ENCODE measurements at regions not wholly inside any gene's neighbourhood (a gene's known extent, or its start where the extent isn't known, plus 50 kb on each side); places are given as distances from the start of the nearest gene placed in this dataset.
"Not testable (repeated sequence)": the region's sequence is repeated elsewhere in the genome, so short reads cannot be mapped to it uniquely, and the experiment has no call there.

DNA sequence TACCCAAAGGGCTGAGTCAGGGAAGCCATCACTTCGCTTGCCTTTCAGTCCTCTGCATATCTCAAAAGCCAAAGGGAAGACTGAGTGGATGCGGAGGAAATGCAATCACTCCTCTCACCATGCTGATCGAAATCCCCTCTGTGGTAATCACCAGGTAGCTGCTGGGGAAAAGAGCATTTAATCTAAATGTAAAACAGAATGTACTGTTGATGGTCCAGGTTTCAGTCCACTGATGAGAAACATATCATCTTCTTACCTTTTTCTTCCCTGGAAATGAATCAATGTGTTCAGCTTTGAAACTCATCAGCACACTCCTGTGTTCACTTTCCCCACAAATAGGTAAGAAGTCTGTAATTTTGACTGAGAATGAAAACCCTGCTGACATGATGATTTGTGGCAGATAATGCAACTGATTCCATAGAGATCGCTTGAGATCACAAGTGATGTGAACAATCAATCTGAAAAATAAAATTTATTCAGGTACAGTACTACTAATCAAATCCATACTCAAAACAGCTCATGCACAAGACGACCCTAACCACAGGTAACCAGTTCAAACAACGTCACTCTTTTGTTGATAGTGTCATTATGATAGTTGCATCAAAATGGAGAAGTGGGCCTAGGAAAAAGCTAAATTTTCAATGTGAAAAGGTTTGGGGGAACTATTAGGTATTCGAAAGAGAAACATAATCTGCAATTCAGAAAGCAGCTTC is 454.0 kb upstream of the RGMB start:
- 81 to 82% methylated on average over 7 of the region's 7 CpGs for WGBS, 2 donors

DNA sequence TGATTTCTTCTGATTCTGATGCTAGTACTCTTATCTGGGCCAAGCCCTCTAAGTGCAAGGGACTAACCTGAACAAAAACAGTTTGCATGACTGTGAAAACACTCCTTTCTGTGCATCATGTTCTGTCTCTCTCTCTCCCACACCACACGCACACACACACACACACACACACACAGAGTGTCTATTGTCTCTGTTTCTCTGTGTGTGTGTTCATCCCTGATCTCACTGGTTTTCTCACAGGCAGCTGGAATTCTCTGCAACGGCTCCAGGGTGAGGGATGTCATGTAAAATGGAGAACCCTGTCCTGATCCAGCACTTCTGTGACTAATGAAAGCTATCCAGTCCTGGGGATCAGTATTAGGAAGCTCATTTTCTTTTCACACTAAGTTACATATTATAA is 453.1 kb upstream of the RGMB start:
- DNase-seq: no peak
- TF ChIP-seq, protein P1, sequence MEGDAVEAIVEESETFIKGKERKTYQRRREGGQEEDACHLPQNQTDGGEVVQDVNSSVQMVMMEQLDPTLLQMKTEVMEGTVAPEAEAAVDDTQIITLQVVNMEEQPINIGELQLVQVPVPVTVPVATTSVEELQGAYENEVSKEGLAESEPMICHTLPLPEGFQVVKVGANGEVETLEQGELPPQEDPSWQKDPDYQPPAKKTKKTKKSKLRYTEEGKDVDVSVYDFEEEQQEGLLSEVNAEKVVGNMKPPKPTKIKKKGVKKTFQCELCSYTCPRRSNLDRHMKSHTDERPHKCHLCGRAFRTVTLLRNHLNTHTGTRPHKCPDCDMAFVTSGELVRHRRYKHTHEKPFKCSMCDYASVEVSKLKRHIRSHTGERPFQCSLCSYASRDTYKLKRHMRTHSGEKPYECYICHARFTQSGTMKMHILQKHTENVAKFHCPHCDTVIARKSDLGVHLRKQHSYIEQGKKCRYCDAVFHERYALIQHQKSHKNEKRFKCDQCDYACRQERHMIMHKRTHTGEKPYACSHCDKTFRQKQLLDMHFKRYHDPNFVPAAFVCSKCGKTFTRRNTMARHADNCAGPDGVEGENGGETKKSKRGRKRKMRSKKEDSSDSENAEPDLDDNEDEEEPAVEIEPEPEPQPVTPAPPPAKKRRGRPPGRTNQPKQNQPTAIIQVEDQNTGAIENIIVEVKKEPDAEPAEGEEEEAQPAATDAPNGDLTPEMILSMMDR (IDR thresholded peaks at IDR 0.05): no peak
- WGBS, 2 donors: 48 to 51% methylated on average over 2 of the region's 2 CpGs

More for the DNA sequence above, 454.0 kb upstream of the RGMB start:
- Histone ChIP-seq H3K27me3 (no peaks in the 10 kb centered on the region), H3K4me3 (no peak overlapping the region), H3K27ac (no peak overlapping the region), H3K36me3 (no peaks in the 10 kb centered on the region), H3K9me3 (no peaks in the 10 kb centered on the region), H3K4me1 (no peaks in the 10 kb centered on the region)
- intact Hi-C loops (cut with DNase I): no loop called here
- TF ChIP-seq, protein P1 (IDR thresholded peaks at IDR 0.05): no peak
- ATAC-seq (no peak), DNase-seq (no peak)

GRCh38 chr5:98321361-98321760 is 452.1 kb upstream of the RGMB start:
- TF ChIP-seq, protein P1 (IDR thresholded peaks at IDR 0.05): no peak
- intact Hi-C loops (cut with DNase I): no loop called here
- Histone ChIP-seq H3K9me3 (no peaks in the 10 kb centered on the region), H3K4me3 (no peak overlapping the region), H3K27me3 (no peaks in the 10 kb centered on the region), H3K27ac (no peak overlapping the region), H3K36me3 (no peaks in the 10 kb centered on the region), H3K4me1 (no peaks in the 10 kb centered on the region)
- DNase-seq: peak in 1 of 2 donors; percentile 9
- no peak for ATAC-seq
- WGBS, 2 donors: 72% methylated on average over 3 of the region's 3 CpGs

More for the DNA sequence above, 453.1 kb upstream of the RGMB start:
- Histone ChIP-seq H3K9me3 (no peaks in the 10 kb centered on the region), H3K4me1 (no peaks in the 10 kb centered on the region), H3K27me3 (no peaks in the 10 kb centered on the region), H3K4me3 (no peak overlapping the region), H3K27ac (no peak overlapping the region), H3K36me3 (no peaks in the 10 kb centered on the region)
- ATAC-seq: no peak
- intact Hi-C loops (cut with DNase I): no loop called here

- 53 to 55% methylated on average over 3 of the region's 3 CpGs for WGBS, 2 donors
- ATAC-seq; H3K9me3 ChIP-seq; H3K36me3 ChIP-seq; H3K27ac ChIP-seq; DNase-seq; intact Hi-C loops (cut with DNase I); H3K4me3 ChIP-seq; H3K27me3 ChIP-seq; H3K4me1 ChIP-seq: not testable (repeated sequence)
These were observed 448.3 kb upstream of the RGMB start for GRCh38 chr5:98325187-98325586.

- Histone ChIP-seq H3K27me3 (no peaks in the 10 kb centered on the region), H3K27ac (no peak overlapping the region), H3K36me3 (no peaks in the 10 kb centered on the region), H3K4me1 (no peaks in the 10 kb centered on the region), H3K9me3 (peaks cover 0 to 11% (median 0%) of the 10 kb centered on the region in 11 donors), H3K4me3 (no peak overlapping the region)
- no peak for ATAC-seq
- TF ChIP-seq, protein P1 (IDR thresholded peaks at IDR 0.05): no peak
- DNase-seq: no peak
- intact Hi-C loops (cut with DNase I): no loop called here
These were observed 445.4 kb upstream of the RGMB start for GRCh38 chr5:98328015-98328414.
